HuH-7.5 (cell line): ENCODE measurements at regions not wholly inside any gene's neighbourhood (a gene's known extent, or its start where the extent isn't known, plus 50 kb on each side); places are given as distances from the start of the nearest gene placed in this dataset.
"Not testable (repeated sequence)": the region's sequence is repeated elsewhere in the genome, so short reads cannot be mapped to it uniquely, and the experiment has no call there.

Experiments used
- DNase-seq: peaks from one replicate; pipeline ENCODE4 v3.0.0; 2011; ENCODE audit warnings: low spot score

DNA sequence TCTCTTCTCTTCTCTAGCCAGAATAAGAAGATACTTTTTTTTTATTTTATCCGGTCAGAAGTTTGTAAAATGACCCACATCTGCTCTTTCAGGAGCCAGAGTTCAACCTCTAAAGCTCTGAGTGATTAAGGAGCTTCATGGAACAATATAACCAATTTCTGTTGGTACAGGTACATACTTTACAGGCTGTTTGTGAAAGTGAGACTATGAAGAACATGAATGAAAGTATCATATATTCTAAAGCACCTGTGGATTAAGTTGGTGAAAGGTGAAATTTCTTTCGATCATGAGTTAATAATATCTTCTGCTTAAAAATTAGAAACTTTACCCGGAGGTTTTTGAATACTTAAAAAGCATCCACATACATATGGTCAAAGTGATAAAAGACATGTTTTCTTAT lies 65.2 kb downstream of the DMRT2 start:
- no peak for DNase-seq

DNA sequence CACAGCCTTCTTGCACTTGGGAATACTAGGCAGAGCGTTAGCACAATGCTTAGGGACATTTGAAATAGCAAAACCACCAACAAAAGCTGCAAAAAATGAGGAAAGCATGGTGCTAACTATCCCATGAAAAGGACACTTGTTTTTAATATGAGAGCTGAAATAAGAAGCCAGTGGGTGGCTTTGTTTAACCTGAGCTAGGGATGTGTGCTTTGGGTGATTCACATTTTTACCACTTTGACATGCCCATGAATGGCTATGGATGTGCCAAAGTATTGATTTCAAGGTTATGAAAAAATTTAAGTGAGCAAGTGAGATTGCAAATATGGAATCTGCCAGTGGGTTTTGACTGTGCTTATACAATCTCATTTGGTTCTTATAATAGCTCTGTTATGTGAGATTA lies 67.3 kb downstream of the DMRT2 start:
- no peak for DNase-seq

DNA sequence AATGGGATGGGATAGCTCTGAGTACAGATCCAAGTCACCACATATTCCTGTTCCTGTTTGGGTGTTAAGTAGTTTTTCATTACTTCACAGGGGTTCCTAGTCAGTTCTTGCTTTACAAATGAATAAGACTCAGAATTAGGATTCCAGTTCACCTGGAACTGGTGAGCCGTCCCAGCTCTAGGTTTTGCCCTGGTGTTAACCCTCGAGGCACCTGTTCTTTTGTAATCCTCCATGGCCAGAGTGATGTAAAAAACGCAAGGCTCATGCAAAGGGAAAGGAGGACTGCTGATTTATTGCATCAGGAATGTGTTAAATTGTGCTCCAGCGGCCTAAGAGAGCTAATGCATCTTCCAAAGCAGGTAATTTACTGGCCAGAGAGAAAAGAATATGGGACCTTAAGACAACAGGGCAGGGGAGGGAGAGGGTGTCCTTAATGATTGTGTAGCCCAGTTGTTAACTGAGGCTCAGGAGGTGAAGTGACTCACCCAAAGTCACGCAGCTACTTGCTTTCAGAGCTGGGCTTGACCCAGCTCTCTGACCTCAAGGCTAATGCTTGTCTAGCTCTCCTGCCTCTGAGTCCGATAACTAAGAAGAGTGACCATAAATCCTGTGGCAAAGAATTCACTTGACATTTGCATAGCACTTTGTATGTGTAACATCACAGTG lies 70.5 kb downstream of the DMRT2 start:
- no peak for DNase-seq

DNA sequence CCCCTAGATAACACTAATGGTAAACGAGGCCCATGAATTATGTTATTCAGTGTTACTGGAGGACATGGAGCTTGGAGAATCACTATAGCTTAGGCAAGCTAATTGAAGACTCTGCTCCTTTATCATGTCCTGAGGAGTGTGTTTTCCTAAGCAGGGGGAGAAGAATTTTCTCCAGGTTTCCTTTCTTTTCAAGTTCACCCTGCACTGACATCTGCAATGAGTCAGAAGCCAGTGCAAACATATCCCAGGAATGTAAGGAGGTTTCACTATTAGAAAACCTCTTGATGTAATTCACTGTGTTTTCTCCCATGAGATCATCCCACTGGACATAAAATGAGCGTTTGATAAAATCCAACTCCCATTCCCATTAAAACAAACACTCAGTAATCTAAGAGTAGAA lies 75.6 kb downstream of the DMRT2 start:
- DNase-seq, result no peak

DNA sequence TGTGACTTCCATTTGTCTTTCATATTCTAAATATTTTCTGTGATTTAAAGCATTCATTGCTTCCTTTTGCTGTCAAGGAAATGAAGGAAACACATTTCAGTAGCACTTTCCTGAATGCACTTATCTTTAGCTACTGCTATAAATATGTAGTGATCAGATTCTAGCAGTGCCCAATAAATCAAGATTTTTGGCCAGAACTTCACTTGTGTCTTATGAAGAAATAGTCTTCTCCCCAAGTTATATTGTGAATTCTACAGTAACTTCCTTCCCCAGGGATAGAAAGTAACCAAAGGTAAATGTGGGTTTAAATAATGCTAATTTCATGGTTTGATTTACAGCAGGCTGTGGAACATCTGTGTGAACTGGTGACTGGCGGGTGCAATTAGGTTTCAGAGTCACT lies 77.9 kb downstream of the DMRT2 start:
- no peak for DNase-seq

DNA sequence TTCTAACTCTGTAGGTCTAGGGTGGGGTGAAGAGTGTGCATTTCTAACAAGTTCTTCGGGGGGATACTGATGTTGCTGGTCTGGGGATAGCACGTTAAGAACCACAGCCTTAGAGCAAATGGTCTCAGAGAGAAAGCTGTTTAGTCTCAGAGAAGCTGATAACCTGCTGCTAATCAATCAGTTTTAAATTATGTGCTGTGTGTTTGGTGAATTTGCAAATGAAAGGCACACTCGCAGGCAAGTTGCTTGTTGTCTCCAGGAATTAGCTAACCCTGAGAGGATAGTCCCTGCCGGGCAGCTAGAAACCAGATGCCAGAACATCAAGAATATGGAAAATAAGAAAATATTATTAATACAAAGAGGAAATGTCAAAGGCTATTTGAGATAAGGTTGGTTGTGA lies 79.2 kb downstream of the DMRT2 start:
- DNase-seq, result no peak

DNA sequence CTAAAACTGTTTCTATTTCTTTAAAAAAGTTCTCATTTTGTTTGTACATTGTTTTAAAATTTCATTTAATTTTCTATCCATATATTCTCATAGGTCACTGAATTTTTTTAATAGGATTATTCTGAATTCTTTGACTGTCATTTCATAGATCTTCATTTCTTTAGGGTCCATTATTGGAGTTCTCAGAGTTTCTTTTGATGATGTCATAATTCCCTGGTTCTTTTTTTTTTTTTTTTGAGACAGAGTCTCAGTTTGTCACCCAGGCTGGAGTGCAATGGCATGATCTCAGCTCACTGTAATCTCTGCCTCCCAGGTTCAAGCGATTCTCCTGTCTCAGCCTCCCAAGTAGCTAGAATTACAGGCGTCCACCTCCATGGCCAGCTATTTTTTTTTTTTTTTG lies 89.9 kb downstream of the DMRT2 start:
- DNase-seq, result no peak

DNA sequence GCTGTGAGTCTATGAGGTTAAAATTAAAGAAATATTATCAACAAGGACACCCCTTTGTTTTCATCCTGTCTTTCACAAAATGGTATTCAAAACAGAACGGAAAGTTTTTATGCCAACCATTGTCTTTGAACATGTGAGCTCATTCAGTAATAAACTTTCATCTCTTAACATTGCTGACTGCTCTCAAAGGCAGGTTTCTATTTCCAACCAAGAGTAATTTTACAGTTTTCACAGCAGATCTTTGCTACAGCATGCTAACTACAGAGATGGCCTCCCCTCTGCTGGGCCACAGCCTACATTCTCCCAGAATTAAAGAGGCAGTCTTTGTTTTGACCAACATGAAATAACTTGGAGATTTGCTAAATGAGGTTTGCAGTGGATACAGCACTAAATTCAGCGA lies 101.5 kb downstream of the DMRT2 start:
- DNase-seq, result no peak

DNA sequence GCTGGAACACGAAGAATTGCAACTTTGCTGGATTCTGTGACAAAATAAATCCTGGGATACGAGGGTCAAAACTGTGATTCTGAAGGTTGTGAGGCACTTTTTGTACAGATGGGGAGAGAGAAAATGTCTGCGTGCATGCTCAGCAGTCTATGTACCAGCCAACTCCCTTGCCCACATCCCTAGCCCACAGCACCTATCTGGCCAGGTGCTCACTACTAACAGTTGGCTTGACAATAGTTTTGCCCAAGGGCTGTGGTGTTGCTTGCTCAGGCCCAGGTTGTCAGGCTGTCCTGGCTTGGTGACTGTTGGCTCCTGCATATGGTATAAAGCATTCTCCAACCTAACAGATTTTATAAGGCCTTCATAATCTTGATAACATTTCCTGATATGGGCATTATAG lies 102.0 kb downstream of the DMRT2 start:
- no peak for DNase-seq

DNA sequence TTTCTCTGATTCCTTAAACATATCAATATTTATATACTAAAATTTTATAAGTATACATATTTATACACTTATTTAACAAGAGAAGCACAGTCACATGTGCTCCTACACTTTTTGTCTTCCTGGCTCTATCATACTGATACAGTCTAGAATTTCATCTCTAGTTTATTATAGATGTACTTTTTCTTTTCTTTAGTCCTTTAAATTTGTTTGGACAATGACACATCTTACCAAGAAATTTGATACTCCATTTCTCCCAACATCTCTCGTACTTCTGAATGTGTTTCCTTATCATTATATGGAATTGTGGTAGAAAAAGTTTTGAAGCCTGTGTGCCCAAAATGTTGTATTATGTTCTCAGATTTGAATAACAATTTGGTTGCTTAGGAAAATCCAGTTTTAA lies 104.6 kb downstream of the DMRT2 start:
- DNase-seq, result no peak

DNA sequence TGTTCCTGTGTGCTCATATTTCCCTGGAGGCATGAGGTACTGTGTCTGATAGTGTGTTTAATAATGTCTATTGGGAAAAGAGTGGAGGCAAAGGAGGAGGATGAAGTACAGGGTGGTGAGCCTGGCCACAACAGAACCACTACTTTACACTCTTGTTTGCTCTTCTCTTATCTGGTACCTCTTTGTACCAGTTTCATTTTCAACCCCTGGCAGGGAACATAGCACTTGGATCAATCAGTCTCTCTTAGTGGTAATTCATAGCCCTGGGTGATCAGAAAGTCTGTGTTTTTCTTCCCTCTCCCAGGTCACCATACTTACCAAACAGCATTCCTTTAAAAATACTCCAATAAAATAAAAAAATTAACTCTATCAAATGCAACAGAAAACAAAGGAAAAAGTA lies 105.4 kb downstream of the DMRT2 start:
- DNase-seq, result no peak

DNA sequence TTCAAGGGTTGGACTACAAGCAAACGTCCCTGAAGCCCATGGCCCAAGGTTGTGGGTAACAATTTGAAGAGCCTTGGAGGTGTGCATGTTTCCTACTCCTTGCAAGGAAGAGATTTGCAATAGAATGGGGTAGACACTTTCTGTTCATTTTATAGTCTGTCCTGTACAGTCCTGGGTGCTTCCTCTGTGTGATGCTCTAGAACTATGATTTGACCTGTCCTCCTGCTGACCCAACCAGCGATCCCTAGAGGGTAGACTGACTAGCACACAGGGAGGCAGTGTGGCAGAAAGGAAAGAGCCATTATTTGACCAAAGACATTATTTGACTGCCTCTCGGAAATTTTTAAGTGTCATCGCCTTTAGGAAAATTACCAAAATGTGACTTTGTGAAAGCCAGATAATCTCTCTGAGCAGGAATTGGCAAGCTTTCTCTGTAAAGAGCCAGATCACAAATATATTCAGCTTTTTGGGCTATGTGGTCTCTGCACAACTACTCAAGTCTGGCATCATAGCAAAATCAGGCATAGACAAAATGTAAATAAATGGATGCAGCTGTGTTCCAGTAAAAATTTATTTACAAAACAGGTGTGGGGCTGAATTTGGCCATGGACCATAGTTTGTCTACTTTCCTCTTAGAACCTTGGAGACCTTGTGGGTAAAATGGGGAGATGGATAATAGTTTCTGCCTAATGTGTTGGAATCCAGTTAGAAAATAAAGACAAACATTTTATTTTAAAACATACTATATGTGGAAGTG lies 106.8 kb downstream of the DMRT2 start:
- DNase-seq, result no peak

DNA sequence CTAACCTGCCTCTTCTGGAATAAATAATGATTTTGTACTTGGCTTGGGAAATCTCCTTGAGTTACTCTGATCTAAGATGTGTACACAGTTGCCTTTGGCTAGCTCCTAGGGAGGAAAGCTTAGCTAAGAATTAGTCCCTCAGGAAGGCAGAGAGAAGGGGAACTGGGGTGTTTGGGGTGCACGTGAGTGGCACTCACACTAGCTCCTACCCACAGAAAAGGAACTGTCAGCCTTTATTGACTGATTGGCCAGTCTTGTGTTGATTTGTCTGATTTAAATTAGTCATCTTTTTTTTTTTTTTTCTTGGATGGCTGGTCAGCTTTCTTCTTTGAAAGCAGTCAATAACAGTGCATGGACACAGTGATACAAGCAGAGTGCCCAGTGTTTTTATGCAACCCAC lies 107.7 kb downstream of the DMRT2 start:
- no peak for DNase-seq

DNA sequence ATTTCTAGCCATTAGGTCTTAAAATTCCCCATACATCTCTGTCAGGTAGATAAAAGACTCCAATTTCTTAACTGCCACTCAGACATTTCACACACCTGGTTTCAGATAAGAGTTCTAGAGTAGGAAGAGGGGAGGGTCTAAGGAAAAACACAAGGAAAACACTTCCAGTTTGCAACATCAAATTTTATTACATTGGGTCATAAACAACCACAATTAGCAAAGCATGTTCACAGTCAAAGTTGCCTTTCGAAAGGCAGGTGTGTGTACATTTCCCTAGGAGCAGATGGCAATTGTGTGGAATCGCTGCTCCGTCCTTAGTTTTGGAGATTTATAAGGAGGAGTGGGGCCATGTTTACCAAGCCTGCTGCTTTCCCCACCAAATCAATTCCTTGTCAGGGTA lies 120.8 kb downstream of the DMRT2 start:
- no peak for DNase-seq

DNA sequence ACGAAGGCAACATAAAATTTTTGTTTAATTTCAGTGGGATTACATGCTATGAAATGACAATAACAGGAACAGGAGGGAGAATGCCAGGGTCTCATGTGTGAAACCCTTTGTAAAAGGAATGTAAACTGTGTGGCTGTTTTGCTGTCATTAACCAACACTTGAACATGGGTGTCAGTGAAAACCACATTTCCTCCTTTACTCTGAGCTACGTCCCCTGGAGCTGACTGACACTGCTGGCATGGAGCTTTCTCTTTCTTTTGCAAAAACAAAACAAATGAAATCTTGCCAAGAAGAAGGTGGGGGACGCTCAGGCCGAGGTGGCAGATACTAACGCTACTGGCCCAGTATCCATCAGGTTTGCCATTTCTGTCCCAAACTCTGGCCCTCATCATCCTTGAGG lies 121.4 kb downstream of the DMRT2 start:
- DNase-seq, result no peak

DNA sequence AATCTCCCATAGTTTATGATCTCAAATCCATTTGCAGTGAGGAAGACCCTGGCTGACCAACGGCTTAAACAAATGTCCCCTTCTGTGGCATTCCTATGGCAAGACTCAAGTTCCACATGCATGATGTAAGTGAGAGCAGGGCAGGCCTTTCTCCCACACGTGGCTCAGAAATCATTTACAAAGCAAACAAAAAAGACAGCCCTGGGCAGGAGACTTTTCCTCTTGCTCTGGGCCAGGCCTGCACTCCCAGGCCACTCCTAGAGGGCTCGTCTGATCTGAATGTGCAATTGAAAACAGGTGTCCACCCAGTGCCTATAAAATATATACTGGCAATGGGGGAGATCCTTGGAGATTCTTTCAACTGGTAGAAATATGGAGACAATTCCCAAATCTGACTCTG lies 123.1 kb downstream of the DMRT2 start:
- peak; percentile 16 for DNase-seq

DNA sequence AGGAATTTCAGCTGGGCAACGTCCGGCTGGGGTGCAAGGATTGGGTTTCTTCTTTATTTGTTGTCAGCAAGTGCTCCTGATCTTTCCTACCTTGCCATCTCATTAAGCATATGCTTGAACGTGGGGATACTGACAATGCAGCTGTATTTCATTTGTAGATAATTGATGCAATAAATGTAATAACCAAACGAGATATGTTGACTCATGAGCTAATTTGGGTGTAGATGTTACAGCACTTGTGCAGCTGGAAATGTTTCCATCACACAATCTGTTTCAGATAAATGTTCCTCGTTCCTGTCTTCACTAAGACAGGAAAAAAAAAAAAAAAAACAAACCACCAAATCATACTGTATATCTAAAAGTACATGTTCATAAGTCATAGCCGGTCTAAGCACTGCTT lies 123.8 kb downstream of the DMRT2 start:
- DNase-seq, result no peak

DNA sequence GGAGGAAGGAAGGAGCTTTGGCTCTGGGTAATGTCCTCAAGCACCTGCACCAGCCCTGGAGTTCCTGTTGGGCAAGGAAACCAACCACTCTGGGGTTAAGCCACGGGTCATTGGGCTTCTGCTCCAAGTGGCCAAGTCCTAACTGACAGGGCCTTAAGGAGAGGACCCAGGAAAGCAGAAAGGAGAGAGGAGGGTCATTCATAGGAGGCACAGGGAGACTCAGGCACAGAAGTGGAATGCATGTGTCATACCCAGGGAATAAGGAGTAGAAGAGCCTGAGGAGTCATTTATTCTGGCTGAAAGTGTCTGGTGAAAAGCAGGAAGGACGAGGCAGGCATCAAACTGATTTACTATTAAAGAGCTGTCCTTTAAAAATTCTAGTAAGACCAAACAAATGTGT lies 129.2 kb downstream of the DMRT2 start:
- no peak for DNase-seq

DNA sequence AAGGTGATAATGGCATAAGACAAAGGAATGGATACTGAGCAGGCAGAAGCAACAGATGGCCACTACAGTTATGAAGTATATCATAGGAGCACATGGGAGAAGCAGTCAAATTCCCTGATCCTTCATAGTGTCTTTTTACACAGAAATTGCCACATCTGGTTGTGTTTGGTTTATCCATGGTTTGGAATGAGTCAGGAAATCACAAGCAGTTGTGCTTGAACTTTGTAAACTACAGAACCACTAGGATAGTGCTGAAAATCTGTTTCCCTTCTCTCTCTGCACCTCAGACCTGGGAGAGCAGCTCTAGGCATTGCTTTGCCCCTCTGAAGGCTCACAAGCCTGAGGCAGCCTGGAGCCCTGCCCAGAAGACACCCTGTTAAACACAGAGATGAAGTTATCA lies 134.0 kb downstream of the DMRT2 start:
- no peak for DNase-seq

DNA sequence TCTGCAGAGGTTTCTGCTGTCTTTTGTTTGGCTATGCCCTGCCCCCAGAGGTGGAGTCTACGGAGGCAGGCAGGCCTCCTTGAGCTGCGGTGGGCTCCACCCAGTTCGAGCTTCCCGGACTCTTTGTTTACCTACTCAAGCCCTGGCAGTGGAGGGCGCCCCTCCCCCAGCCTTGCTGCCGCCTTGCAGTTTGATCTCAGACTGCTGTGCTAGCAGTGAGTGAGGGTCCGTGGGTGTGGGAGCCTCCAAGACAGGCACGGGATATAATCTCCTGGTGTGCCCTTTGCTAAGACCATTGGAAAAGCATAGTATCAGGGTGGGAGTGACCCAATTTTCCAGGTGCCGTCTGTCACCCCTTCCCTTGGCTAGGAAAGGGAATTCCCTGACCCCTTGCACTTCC lies 137.0 kb downstream of the DMRT2 start:
- not testable (repeated sequence) for DNase-seq

DNA sequence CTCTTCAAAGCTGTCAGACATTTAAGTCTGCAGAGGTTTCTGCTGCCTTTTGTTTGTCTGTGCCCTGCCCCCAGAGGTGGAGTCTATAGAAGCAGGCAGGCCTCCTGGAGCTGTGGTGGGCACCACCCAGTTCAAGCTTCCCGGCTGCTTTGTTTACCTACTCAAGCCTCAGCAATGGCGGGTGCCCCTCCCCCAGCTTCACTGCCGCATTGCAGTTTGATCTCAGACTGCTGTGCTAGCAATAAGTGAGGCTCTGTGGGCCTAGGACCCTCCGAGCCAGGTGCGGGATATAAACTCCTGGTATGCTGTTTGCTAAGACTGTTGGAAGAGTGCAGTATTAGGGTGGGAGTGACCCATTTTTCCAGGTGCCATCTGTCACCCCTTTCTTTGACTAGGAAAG lies 145.5 kb downstream of the DMRT2 start:
- not testable (repeated sequence) for DNase-seq

DNA sequence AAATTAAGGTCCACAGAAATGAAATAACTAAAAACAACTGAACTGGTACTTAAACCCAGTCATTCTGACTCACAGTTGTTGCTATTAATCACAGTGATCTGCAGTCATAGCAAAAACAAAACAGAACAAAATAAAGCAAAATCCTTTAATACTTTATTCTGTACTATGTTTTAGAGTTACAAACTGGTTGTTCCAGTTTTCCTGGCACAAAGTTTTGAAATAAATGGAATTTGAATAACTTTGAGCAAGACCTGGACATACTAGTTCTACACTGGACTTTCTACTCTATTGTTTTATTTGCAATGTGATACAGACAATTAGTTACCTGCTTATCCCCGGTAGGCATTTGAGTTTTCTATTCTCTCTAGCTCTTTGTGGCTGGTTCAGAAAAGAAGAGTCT lies 147.9 kb downstream of the DMRT2 start:
- no peak for DNase-seq

DNA sequence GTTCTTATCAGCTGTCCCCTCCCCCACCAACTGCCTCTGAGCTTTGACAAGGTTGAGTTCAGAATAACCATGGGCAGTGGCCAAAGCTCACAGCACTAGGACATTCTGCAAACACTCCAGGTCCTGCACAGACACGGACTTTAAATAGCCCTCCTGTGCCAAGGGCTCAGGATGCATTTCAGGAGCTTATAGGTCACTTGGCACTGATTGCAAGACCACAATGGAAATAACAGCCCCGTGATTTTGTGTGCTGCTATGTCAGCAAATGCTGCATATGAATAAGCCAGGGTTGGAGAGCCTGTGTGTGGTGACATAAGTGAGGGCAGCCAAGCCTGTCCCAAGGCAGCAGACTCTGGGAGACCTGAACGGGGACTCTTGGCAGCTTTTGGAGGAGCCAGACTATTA lies 150.7 kb downstream of the DMRT2 start:
- DNase-seq, result no peak

DNA sequence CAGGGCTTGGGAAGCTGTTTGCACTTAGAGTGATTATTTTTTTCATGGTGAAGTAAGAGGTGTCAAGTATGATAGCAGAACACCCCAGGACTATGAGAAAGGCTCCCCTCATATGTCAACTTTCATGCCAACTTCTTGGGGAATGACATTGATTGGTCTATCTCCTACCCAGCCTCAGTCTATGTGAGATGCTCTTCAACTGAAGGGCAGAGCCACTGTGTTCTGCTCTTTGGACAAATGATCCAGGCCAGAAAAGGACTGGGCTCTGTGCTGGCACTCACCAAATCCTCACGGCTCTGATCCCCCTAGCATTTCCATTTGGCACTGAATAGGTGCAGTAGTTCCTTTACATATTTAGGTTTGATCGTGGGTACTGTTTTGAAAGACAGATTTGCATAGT lies 151.1 kb downstream of the DMRT2 start:
- no peak for DNase-seq
